ENCODE measurements at regions not wholly inside any gene's neighbourhood (a gene's known extent, or its start where the extent isn't known, plus 50 kb on each side); places are given as distances from the start of the nearest gene placed in this dataset.
A peak's percentile ranks its signal among the peaks of the same experiment; 100 is the strongest.
"Not testable (repeated sequence)": the region's sequence is repeated elsewhere in the genome, so short reads cannot be mapped to it uniquely, and the experiment has no call there.

DNA sequence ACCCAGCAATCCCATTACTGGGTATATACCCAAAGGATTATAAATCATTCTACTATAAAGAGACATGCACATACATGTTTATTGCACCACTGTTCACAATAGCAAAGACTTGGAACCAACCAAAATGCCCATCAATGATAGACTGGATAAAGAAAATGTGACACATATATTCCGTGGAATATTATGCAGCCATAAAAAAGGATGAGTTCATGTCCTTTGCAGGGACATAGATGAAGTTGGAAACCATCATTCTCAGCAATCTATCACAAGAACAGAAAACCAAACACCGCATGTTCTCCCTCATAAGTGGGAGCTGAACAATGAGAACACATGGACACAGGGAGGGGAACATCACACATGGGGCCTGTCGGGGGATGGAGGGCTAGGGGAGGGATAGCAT lies 113.2 kb upstream of the PRSS1 start:
- not testable (repeated sequence) for DNase-seq

DNA sequence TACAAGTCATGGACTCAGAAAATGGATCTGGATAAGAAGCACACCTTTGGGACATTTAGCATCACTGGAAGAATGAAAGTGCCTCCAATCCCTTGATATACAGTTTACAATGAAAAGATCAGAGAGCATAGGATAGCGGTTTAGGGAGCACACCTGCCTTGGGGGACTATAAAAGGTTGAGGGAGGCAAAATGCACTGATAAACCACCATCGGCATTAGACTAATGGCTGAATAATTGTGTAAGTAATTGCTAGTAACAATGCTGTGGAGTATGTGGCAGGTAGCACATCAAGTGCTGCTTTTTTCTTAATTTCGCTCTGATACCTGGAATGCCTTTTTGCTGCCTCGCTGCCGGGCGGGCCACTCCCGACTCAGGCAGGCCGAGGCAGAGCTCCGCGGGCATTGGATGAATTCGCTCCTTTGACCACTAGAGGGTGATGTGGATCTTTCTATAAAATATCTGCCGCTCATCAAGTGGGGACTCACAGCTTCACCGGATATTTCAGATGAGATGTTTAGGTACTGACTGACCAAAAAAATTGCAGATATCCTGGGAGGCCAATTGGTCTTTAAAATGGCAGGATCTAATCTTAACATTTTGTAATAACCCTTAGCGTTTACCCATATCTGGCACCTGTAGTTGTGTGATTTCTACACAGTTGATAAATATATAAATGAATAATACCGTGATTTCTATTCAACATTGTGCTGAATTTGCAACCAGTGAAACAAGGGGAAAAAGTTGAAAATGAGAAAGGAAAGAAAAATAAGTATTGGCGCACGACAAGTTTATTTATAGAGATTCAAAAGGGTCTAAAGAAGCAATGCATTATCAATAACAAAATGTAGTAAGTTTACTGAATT lies 116.8 kb upstream of the PRSS1 start:
- peak; percentile 26 to 73 for DNase-seq

DNA sequence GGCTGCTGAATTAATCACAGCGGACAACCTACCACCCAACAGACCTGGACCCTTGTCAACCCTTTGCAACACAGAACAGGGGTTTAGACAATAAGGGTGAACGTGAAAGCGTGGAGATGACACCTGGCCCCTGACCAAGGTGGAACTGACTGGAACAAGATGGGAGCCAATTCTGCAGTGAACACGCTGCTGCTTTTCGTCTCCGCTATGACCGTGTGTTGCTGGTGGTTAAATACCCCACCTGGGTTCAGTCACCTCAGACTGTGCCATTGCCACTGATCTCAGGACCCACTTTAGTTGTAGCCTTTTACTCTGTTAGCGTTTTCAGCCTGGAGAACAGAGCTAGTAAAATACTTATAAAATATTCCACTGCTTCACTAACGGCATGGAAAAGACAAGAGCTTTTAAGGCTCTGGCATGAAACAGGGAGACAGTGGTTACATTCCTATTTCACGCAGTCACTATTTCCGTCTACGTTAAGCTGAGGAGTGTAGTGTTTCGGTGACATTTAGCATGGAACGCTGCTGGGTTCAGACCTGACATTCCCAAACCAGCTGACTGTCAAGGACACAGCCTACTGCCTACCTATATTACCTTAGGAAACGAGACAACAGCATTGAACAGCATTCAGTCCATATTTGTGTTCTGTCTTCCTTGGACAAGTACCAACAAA lies 119.5 kb upstream of the PRSS1 start:
- DNase-seq: no peak

DNA sequence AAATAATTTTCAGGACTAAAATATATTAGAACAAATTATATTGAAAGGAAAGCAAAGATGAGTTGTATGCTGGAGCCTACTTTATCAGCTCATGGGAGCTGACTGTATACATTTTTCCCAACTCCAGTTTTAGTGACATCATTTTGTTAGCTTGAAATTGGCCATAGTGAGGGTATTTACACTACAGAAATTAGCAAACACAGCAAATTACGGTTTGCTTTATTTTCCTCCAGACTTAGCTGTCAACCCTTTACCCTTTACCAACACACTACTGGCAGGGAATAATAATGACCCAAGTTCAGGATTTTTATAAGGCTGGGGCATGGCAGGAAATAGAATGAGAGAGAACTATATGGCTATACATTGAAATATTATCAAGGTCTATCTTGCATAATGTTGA lies 120.3 kb upstream of the PRSS1 start:
- no peak for DNase-seq

DNA sequence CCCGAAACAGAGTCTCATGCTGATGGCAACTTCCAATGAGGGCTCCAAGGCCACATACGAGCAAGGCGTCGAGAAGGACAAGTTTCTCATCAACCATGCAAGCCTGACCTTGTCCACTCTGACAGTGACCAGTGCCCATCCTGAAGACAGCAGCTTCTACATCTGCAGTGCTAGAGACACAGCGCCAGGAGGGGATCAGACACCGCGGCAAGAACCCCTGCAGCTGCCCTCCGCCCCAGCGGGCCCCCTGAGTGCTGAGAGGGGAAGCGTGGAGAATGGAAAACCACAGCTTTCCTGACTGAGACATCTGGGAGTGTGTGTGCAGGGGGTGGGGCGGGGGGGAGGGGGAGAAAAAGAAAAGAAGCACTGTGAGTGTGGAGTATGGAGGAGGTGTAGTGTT lies 122.0 kb upstream of the PRSS1 start:
- DNase-seq: not testable (repeated sequence)

DNA sequence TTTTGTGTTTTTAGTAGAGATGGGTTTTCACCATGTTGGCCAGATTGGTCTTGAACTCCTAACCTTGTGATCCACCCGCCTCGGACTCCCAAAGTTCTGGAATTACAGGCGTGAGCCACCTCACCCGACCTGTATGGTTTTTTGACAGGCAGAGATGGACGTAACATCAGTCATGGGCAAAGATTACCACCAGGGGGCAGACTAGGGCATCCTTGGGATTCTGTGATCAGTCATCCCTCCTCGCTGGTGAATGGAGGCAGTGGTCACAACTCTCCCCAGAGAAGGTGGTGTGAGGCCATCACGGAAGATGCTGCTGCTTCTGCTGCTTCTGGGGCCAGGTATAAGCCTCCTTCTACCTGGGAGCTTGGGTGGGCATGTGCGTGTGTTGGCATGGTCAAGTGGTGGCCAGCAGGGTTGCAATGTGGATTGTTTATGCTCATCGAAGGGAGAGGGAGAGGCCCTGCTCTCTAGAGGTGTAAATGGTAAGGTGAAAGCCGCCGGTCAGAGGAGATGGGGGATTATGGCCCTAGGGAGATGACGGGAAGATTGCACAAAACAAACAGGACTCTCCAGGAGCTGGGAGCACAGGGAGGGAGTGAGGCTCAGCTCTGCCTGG lies 122.7 kb upstream of the PRSS1 start:
- DNase-seq: peak; percentile 2 to 53

DNA sequence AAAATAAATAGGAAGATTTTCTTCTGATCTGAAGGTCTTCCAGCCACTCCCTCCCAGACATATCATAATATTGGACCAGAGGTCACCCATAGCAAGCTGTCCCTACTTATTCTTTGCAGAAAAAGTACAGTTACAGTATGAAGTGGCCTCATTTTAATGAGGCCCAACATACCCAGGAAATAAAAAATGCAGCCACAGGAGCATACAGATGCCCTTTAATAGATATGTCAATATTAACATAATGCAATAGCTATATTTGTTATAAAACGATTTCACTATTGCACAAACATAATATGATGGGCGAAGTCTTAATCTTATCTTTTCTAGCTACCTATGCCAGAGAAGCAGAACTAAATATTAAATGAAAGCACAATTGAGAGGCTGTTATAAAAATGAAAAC lies 124.1 kb upstream of the PRSS1 start:
- DNase-seq: not testable (repeated sequence)

DNA sequence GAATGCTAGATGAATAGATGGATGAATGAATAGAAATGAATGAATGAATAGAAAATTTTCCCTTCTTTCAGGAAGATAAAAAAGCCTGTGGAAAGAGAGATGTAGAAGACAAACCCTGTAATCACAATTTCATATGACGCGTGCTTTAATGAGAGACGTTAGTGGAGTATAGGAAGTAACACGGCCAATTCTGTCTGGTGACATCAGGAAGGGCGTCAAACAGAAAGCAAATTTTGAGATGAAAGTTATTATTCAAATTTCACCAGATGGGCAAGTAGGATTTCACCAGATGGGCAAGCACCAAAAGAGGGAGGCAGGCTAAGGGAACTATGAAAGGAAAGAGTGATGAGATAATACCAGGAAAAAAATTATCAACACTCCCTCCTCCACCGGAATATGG lies 128.9 kb upstream of the PRSS1 start:
- DNase-seq: no peak

DNA sequence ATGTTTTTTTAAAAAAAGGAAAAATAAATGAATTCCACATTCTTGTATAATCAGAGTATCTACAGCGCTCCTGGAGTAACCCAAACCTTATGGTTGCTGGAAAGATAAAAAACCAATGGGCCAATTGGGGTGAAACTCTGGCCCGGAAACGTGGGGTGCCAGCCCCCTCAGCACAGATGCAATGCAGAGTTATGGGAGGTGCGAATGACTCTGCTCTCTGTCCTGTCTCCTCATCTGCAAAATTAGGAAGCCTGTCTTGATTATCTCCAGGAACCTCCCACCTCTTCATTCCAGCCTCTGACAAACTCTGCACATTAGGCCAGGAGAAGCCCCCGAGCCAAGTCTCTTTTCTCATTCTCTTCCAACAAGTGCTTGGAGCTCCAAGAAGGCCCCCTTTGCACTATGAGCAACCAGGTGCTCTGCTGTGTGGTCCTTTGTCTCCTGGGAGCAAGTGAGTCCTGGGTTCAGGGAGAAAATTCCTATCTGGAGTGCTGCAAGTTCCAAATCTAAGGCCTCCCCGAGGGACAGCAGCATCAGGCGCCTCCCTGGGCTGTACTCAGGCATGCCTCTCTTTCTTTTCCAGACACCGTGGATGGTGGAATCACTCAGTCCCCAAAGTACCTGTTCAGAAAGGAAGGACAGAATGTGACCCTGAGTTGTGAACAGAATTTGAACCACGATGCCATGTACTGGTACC lies 130.5 kb upstream of the PRSS1 start:
- DNase-seq: no peak

DNA sequence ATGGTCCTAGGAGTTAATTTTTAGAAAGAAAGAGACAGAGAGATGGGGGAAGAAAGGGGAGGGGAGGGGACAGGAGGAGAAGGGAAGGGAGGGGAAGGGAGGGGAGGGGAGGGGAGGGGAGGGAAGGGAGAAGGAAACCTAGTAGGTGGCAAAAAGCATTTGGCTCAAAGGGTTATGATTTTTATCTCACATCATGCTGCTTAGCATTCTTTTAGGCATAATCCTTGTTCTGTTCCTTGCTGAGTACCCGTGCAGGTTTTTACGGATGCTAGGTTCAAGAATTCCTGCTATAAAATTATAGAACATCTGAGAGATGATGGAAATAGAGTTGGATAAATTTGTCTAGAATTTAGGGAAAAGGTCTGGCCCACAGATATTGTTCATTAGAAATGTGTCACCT lies 132.4 kb upstream of the PRSS1 start:
- DNase-seq: no peak

DNA sequence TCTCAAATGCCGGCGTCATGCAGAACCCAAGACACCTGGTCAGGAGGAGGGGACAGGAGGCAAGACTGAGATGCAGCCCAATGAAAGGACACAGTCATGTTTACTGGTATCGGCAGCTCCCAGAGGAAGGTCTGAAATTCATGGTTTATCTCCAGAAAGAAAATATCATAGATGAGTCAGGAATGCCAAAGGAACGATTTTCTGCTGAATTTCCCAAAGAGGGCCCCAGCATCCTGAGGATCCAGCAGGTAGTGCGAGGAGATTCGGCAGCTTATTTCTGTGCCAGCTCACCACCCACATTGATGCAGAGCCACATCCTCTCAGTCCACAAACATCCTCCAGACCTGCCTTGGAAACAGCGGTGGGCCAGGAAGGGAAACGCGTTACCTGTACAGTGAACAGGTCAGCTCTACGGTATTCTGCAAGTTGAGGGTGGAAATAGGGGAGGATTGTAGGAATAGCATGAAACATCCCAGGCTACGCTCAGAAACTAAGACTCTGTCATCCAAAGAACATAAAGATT lies 133.1 kb upstream of the PRSS1 start:
- no peak for DNase-seq

DNA sequence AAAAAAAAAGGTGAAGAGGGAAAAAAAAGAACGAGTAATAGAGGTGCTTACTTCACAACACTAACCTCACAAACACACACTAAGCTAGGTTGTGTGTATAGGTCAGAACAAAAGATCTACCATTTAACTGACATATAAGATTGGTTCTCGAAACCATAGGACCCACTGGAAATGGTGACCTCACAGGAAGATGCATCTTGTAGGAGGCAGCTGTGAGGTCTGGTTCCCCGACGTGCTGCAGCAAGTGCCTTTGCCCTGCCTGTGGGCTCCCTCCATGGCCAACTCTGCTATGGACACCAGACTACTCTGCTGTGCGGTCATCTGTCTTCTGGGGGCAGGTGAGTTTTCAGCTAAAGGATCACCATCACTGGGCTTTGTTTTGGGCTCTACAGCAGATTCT lies 133.8 kb upstream of the PRSS1 start:
- no peak for DNase-seq

DNA sequence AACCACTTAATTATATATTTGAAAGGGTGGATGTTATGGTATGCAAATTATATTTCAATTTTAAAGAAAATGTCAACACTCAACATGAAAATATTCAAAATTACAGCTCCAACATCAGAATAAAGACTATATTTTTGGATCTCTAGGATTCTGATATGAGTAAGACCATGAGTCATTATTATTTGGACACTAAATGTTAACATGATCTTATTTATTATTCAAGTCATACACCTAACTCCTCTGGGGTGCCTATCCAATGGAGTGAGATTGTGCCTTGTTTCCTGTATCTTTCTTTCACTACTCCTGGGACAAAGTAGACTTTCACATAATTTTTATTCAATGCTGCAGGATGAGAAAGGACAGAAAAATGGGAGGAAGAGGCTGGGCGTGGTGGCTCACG lies 135.2 kb upstream of the PRSS1 start:
- DNase-seq: no peak

DNA sequence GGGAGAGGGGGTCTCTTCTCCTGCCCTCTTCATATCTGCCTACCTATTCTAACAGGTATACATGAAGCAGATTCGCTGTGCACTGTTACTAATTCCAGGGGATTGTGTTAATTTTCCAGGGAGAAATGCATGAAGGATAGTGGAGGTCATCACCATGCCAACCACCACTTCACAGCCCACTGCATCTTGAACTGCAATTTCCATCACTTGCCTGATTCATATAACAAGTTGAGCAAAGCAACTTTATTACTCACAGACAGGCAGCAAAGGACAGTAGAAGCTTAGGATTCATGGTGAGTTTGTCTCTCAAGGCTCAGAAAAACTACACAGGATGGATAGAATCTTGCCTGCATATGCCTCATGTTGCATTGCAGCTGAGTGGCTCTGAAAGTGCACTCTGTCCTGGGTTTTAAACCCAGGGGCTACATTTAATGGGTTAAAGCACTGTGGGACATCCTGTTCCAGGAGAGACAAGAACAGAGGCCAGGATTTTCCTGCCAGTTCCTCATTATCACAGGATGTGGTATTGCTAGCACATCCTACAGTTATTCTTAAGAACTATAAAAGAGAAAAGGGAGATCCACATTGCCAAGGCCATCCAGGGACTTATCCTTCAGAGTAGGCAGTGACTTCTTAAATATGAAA lies 136.9 kb upstream of the PRSS1 start:
- no peak for DNase-seq

DNA sequence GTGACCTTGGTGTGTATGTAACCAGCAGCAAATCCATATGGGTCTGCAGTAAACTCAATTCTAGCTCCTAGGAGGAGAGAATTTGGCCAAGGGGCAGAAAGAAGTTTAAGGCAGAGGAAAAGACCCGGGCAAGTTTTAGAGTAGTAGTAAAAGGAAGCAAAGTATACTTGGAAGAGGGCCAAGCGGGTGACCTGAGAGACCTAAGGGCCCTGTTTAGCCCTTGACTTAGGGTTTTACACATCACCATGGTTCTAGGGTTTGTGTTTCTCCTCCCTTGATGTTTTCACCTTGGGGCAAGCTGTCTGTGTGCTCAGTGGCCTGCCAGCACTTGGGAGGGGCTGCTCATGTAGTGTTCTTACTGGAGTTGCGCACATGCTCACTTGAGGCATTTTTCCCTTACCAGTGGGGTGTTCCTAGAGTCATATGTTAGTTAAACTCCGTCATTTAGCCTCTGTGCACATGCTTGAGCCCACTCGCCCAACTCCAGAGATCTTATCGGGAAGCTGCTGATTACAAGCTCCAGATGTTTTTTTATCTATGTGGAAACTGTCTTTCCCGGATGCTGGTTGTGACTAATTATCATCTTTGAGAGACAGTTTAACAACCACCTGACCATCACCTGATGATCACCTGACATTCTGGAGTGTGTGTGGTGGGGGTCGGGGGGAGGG lies 137.6 kb upstream of the PRSS1 start:
- no peak for DNase-seq

DNA sequence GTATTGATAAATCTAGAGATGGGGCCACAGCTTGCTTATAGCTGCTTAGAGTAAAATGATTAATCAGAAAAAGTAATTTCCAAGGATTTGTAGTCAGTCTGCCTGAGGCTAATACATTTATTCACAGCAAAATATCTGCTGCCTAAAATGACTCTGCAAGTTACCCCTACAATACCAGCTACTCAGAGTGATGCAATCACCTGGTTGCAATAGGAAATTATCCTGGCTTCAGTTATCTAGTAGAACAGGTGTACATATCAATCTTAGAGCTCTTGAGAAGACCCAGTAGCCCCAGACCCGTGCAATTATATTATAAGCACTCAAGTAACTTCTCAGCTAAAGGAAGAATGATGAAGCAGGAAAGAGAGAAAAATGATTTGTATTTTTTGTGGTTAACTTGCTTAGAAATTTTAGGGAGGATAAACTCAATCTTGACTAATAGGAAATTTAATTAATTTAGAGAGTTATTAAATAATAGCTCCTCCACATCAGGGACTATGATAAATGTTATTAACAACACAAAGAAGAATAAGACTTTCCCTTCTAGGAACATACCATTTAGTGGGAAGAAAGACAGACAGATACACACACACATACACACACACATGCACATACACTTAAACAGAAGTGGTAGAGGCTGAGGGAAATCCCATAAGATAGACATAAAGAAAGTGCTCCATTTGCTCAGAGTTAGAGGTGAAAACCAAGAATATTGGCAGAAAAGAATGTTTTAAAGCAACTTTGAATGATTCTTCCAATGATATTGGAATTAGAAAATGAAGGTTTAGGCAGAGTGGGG lies 140.4 kb upstream of the PRSS1 start:
- DNase-seq: no peak

DNA sequence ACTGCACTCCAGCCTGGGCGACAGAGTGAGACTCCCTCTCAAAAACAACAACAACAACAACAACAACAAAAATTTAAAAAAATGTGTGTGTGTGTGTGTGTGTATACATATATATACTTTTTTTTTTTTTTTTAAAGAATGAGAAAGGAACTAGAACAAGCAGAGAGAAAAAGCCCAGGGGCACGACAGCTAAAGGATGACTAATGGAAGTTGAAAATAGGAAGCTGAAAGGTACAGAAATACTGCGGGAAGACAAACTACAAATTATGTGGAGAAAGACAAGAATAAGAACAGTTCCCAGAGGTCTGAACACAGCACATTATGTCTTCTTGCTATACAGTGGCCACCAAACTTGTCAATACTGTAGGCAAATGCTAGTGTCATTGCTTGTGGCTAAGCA lies 141.9 kb upstream of the PRSS1 start:
- DNase-seq: no peak

DNA sequence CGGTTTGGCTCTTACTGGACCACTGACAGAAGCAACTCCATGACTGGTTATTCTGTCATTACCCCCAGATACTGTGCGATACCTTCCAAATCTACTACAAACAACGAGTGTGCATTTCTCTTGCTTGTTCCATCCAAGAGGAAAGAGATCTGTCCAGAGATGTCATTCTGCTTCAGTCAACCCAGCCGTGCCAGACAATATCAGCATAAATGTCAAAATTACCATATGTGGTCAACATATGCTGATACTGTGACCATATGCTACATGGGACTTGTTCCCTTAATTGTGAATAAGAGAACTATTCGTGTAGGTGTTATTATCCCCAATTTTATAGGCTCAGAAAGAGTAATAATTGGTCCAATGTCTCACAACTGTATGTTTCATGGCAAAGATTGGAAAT lies 143.2 kb upstream of the PRSS1 start:
- no peak for DNase-seq

DNA sequence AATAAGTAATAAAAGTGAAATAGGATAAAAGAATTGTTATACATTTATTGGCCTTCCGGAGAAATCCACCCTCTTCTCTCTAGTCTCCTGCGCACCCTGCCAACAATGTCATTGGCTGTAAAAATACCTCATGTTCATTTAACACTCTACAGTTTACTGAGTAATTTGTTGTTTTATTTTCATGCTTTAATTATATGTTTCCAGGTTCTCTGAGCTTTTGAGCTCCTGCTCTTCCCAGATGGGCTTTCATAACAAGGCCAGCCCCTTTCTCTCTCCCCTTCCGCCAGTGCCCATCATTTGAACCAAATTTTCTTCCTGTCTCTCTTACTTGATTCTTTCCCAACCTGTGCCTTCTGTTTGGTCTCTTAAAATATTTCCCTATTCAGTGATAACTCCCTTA lies 144.6 kb upstream of the PRSS1 start:
- no peak for DNase-seq

DNA sequence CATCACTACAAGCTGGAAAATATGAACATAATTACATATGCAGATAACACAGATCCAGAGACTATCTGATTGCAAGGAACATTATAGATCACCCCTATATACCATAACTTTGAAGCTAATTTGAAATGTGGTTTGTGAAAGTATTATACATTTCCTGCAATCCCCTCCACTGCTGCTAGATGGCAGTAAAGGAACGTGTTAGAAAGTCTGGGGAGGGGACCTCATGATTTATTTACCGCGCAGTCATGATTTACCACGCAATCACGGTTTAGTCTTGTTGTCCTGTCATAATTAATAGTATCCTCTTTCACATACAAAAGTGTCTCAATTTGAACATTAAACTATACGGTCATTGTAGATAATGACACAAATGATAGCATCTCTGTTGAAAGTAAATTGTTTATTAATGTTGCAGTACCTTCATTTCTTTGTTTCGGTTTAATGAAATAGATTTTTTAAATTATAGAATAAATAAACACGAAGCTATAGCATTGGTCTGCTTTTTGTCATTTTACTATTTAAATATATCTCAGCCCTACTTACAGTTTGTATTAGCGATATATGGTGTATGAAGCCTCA lies 145.3 kb upstream of the PRSS1 start:
- peak; percentile 3 to 53 for DNase-seq

DNA sequence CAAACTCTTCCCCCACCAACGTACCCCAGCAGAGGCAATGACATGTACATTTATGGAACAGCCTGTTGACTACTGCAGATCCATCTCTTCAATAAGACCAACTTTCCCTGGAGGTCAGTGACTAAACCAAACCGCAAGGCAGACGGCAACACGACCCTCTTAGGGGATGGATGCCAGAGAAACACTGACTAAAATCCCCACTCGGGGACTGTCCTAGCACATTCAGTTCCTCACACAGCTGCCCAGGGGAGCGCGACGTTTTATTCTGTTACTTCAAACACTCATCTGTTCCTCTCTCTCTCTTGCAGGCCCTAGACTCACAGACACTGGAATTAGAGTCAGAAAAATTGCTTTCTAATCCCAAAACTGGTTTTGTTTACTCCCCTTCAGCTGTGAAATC lies 146.5 kb upstream of the PRSS1 start:
- DNase-seq: no peak

Data from NCI-H446 (cell line).